ENCODE measurements at regions not wholly inside any gene's neighbourhood (a gene's known extent, or its start where the extent isn't known, plus 50 kb on each side); places are given as distances from the start of the nearest gene placed in this dataset.

- TF ChIP-seq ZBTB8A (CRISPR knock-in tag; IDR thresholded peaks at IDR 0.05; ENCODE audit: borderline replicate concordance, low read depth) (no peak), SCMH1 (CRISPR knock-in tag; IDR thresholded peaks at IDR 0.05; ENCODE audit: borderline replicate concordance) (no peak), TCF7L2 (IDR thresholded peaks at IDR 0.05; ENCODE audit: low read depth, low read length) (no peak), CTCF (CRISPR knock-in tag; IDR thresholded peaks at IDR 0.05) (no peak)
These were observed 497.5 kb upstream of the PCDH20 start for GRCh38 chr13:61913183-61913582.
